Mesenchymal stem cell (in vitro differentiated cells and primary cell): ENCODE measurements at regions not wholly inside any gene's neighbourhood (a gene's known extent, or its start where the extent isn't known, plus 50 kb on each side); places are given as distances from the start of the nearest gene placed in this dataset.

Experiments used
- DNase-seq: peaks from one replicate; pipeline ENCODE4 v3.0.0-alpha.2; 2013
- H2AFZ ChIP-seq: one replicate; pipeline ENCODE4 v1.6.1; 2013; ENCODE audit warnings: low read depth, mild to moderate bottlenecking, control low read depth, inconsistent platforms, low read length, moderate library complexity
- H2AK5ac ChIP-seq: 2 replicates; pipeline ENCODE4 v1.6.1; 2013; ENCODE audit warnings: low read length, moderate library complexity, mild to moderate bottlenecking, inconsistent platforms; ENCODE audit not compliant: severe bottlenecking
- H2BK120ac ChIP-seq: one replicate; pipeline ENCODE4 v1.6.1; 2013; ENCODE audit warnings: low read depth, mild to moderate bottlenecking, inconsistent platforms, low read length, moderate library complexity
- H2BK12ac ChIP-seq, 2 experiments: one replicate each; pipeline ENCODE4 v1.6.1; 2013; ENCODE audit warnings: inconsistent platforms in 2 of 2, low read length in 2 of 2, mild to moderate bottlenecking in 2 of 2, moderate library complexity in 2 of 2, control low read depth in 1 of 2
- H2BK15ac ChIP-seq: one replicate; pipeline ENCODE4 v1.6.1; 2013; ENCODE audit warnings: mild to moderate bottlenecking, low read depth, inconsistent platforms; ENCODE audit not compliant: poor library complexity, severe bottlenecking
- H2BK5ac ChIP-seq: 2 replicates; pipeline ENCODE4 v1.6.1; 2013; ENCODE audit warnings: low read depth, mild to moderate bottlenecking, low read length, control low read depth, inconsistent platforms; ENCODE audit not compliant: poor library complexity, severe bottlenecking
- H3K14ac ChIP-seq, 2 experiments: one replicate each; pipeline ENCODE4 v1.6.1; 2013; ENCODE audit warnings: inconsistent platforms in 2 of 2, low read length in 2 of 2, control low read depth in 1 of 2, mild to moderate bottlenecking in 1 of 2, moderate library complexity in 1 of 2
- H3K18ac ChIP-seq, 2 experiments: one replicate each; pipeline ENCODE4 v1.6.1; 2013; ENCODE audit warnings: inconsistent platforms in 2 of 2, low read length in 2 of 2, control low read depth in 1 of 2, low read depth in 1 of 2, mild to moderate bottlenecking in 1 of 2
- H3K23ac ChIP-seq, 2 experiments: one replicate each; pipeline ENCODE4 v1.6.1; 2013; ENCODE audit warnings: inconsistent platforms in 2 of 2, low read length in 2 of 2, mild to moderate bottlenecking in 2 of 2, moderate library complexity in 2 of 2, control low read depth in 1 of 2
- H3K27ac ChIP-seq: 2 replicates; pipeline ENCODE4 v1.5.1; 2013; ENCODE audit warnings: mild to moderate bottlenecking, moderate library complexity, low read length, control low read depth, inconsistent platforms; ENCODE audit not compliant: poor library complexity, severe bottlenecking
- H3K27me3 ChIP-seq, 2 experiments: 2 replicates each; pipeline versions ENCODE4 v1.6.1 to v1.7.0; 2013; ENCODE audit warnings: low read length in 2 of 2, mild to moderate bottlenecking in 2 of 2, moderate library complexity in 2 of 2, control low read depth in 1 of 2, inconsistent platforms in 1 of 2; ENCODE audit not compliant: control insufficient read depth in 1 of 2, insufficient read depth in 1 of 2
- H3K36me3 ChIP-seq, 2 experiments: 2 replicates each; pipeline versions ENCODE4 v1.6.1 to v1.7.0; 2013; ENCODE audit warnings: low read length in 2 of 2, control low read depth in 1 of 2, inconsistent platforms in 1 of 2, low read depth in 1 of 2, mild to moderate bottlenecking in 1 of 2; ENCODE audit not compliant: insufficient read depth in 2 of 2, control insufficient read depth in 1 of 2
- H3K4ac ChIP-seq, 2 experiments: one replicate each; pipeline ENCODE4 v1.6.1; 2013; ENCODE audit warnings: inconsistent platforms in 2 of 2, low read length in 2 of 2, mild to moderate bottlenecking in 2 of 2, moderate library complexity in 2 of 2, control low read depth in 1 of 2, low read depth in 1 of 2
- H3K4me1 ChIP-seq: 2 replicates; pipeline ENCODE4 v1.6.1; 2013; ENCODE audit warnings: low read depth, low read length, control low read depth; ENCODE audit not compliant: control insufficient read depth, insufficient read depth
- H3K4me2 ChIP-seq: 2 replicates; pipeline ENCODE4 v1.6.1; 2013; ENCODE audit warnings: low read length, mild to moderate bottlenecking, inconsistent platforms; ENCODE audit not compliant: poor library complexity, severe bottlenecking
- H3K4me3 ChIP-seq, 2 experiments: 2 replicates each; pipeline versions ENCODE4 v1.5.1 to v1.7.0; 2013; ENCODE audit warnings: low read length in 2 of 2, mild to moderate bottlenecking in 2 of 2, control low read depth in 1 of 2, low read depth in 1 of 2; ENCODE audit not compliant: insufficient read depth in 1 of 2
- H3K79me1 ChIP-seq: replicated peaks from 2 replicates; pipeline ENCODE4 v1.6.1; 2013; ENCODE audit warnings: mild to moderate bottlenecking, control low read depth, low read length, inconsistent platforms; ENCODE audit not compliant: poor library complexity, severe bottlenecking
- H3K9ac ChIP-seq: 2 replicates; pipeline ENCODE4 v1.7.0; 2013; ENCODE audit warnings: mild to moderate bottlenecking, low read length, moderate library complexity
- H3K9me3 ChIP-seq: 2 replicates; pipeline ENCODE4 v1.7.0; 2013; ENCODE audit warnings: mild to moderate bottlenecking, low read length; ENCODE audit not compliant: control insufficient read depth
- H4K8ac ChIP-seq: one replicate; pipeline ENCODE4 v1.6.1; 2013; ENCODE audit warnings: inconsistent platforms, mild to moderate bottlenecking, low read length, moderate library complexity
- H4K91ac ChIP-seq: one replicate; pipeline ENCODE4 v1.6.1; 2013; ENCODE audit warnings: mild to moderate bottlenecking, low read length, inconsistent platforms
- WGBS: methylation state at CpG from one replicate; pipeline ENCODE4 v1.1.7; 2013; ENCODE audit warnings: mixed read lengths; 5-methylcytosine and 5-hydroxymethylcytosine counted together

DNA sequence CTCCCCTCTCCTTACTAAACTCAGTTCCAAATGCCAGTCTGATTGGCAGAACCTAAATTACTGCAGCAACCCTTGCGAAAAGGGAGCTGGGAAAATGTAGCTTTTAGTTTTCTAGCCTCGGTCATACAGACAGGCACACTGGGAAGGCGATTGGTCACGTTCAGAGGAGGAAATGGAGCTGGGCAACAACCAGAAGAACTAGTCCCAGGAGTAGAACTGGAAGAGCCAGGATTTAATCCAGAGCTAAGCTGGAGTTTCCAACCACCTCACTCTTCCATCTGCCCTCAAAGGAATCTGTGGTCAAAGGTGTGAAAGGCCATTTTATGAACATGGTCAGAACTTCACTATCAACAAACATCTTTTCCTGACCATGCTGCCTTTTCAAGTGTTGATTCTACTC is 155.7 kb upstream of the ARHGAP20 start:
- Histone ChIP-seq H3K14ac (no peak overlapping the region), H4K8ac (no peak overlapping the region), H3K4me1 (no peaks in the 10 kb centered on the region), H2BK120ac (no peak overlapping the region), H2BK12ac (no peak overlapping the region), H3K27ac (no peak overlapping the region), H3K4me3 (no peak overlapping the region), H2BK15ac (no peak overlapping the region), H4K91ac (no peak overlapping the region), H3K27me3 (no peaks in the 10 kb centered on the region), H3K18ac (no peak overlapping the region), H3K79me1 (no peaks in the 10 kb centered on the region), H3K36me3 (no peaks in the 10 kb centered on the region), H3K23ac (no peak overlapping the region), H2AFZ (no peak overlapping the region), H3K9me3 (no peaks in the 10 kb centered on the region), H3K4me2 (no peak overlapping the region), H3K9ac (no peak overlapping the region), H2BK5ac (no peak overlapping the region), H3K4ac (no peak overlapping the region), H2AK5ac (no peak overlapping the region)
- WGBS = 84% methylated on average over 4 of the region's 4 CpGs
- DNase-seq = no peak

DNA sequence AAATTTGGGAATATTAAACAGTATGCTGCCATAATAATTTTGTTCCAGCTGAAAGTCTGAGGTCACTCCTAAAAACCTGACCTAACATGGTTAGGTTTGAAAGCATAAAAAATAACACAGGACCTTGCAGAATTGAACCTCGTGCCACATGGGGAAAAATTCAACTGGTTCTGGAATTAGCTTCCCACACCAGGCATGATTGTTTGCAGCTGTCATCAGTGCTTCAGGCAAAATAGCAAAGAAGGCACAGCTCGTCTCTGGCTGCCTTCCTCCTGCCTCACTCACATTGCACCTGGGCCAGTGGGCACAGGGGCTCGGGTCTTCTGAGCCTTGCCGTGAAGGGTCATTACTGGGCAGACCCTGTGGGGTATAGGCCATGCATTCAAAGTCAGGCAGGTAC is 153.8 kb upstream of the ARHGAP20 start:
- H2BK120ac ChIP-seq = no peak overlapping the region
- no peak overlapping the region for H4K91ac ChIP-seq
- H2BK12ac ChIP-seq = no peak overlapping the region
- no peak overlapping the region for H2AFZ ChIP-seq
- no peaks in the 10 kb centered on the region for H3K36me3 ChIP-seq
- H2BK5ac ChIP-seq = no peak overlapping the region
- H3K27me3 ChIP-seq = no peaks in the 10 kb centered on the region
- H2AK5ac ChIP-seq = no peak overlapping the region
- H3K18ac ChIP-seq = no peak overlapping the region
- H3K4me2 ChIP-seq = no peak overlapping the region
- no peaks in the 10 kb centered on the region for H3K4me1 ChIP-seq
- no peak overlapping the region for H3K14ac ChIP-seq
- no peak overlapping the region for H3K4me3 ChIP-seq
- no peaks in the 10 kb centered on the region for H3K9me3 ChIP-seq
- H3K79me1 ChIP-seq = no peaks in the 10 kb centered on the region
- DNase-seq = no peak
- no peak overlapping the region for H2BK15ac ChIP-seq
- no peak overlapping the region for H3K27ac ChIP-seq
- H3K4ac ChIP-seq = no peak overlapping the region
- 76% methylated on average over 4 of the region's 4 CpGs for WGBS
- no peak overlapping the region for H4K8ac ChIP-seq
- no peak overlapping the region for H3K9ac ChIP-seq
- no peak overlapping the region for H3K23ac ChIP-seq

DNA sequence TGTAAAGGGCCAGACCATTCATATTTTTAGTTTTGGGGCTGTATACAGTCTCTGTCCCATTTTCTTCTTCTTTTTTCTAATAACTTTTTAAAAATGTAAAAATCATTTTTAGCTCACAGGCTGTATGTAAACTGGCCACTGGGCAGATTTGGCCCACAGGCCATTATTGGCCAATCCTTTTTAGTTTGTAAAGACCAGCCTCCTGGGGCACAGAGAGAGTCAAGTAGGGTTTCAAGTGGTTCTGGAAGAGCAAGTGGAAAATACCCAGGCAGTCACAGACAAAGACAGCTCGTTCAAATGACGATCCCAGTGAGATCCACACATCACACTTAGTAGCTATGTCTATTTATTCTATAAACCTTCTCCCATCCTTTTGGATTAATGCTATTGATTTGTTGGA is 150.2 kb upstream of the ARHGAP20 start:
- Histone ChIP-seq H3K4me2 (no peak overlapping the region), H2BK120ac (no peak overlapping the region), H3K4ac (no peak overlapping the region), H2AFZ (no peak overlapping the region), H3K4me3 (no peak overlapping the region), H3K4me1 (no peaks in the 10 kb centered on the region), H2AK5ac (no peak overlapping the region), H3K27ac (no peak overlapping the region), H3K27me3 (no peaks in the 10 kb centered on the region), H3K79me1 (no peaks in the 10 kb centered on the region), H2BK12ac (no peak overlapping the region), H4K8ac (no peak overlapping the region), H3K9me3 (no peaks in the 10 kb centered on the region), H2BK5ac (no peak overlapping the region), H3K14ac (no peak overlapping the region), H3K18ac (no peak overlapping the region), H3K36me3 (no peaks in the 10 kb centered on the region), H3K23ac (no peak overlapping the region), H4K91ac (no peak overlapping the region), H2BK15ac (no peak overlapping the region), H3K9ac (no peak overlapping the region)
- WGBS = no CpG with 5 or more reads among the region's 2 CpGs
- DNase-seq = no peak

DNA sequence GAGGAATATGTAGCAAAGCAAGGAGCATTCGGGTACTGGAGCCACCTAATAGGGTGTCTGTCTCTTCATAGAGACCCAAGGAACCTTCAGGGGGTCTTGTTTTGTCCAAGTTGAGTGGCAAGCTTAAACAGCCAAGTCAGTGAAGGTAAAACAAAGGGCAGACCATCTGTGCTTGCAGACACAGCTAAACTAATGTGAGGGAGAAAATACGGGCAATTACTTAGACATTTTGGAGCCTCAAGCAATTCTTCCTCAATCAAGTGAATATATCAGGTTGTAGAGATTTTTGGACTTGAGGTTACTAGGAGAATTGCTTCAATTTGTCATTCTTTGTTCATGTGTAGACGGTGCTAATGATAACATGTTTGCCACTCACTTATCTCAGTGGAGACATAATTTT is 148.2 kb upstream of the ARHGAP20 start:
- Histone ChIP-seq H2AFZ (no peak overlapping the region), H3K4me2 (no peak overlapping the region), H3K36me3 (no peaks in the 10 kb centered on the region), H3K9me3 (no peaks in the 10 kb centered on the region), H3K14ac (no peak overlapping the region), H4K8ac (no peak overlapping the region), H2BK15ac (no peak overlapping the region), H3K9ac (no peak overlapping the region), H2BK120ac (no peak overlapping the region), H2BK12ac (no peak overlapping the region), H4K91ac (no peak overlapping the region), H3K18ac (no peak overlapping the region), H3K79me1 (no peaks in the 10 kb centered on the region), H2BK5ac (no peak overlapping the region), H3K27ac (no peak overlapping the region), H3K4me3 (no peak overlapping the region), H3K4me1 (no peaks in the 10 kb centered on the region), H3K27me3 (no peaks in the 10 kb centered on the region), H2AK5ac (no peak overlapping the region), H3K23ac (no peak overlapping the region), H3K4ac (no peak overlapping the region)
- DNase-seq = no peak
- WGBS = 78% methylated on average over 3 of the region's 3 CpGs
